HEK293T (cell line): ENCODE measurements at regions not wholly inside any gene's neighbourhood (a gene's known extent, or its start where the extent isn't known, plus 50 kb on each side); places are given as distances from the start of the nearest gene placed in this dataset.

Experiments used
- CTCF ChIA-PET: fragments of 350-600 bp; formaldehyde crosslinking; extraction: SDS; loops from one replicate; lab custom pipeline; 2021; ENCODE audit warnings: antibody characterized with exemption, inconsistent platforms; lab: Yijun Ruan, JAX
- POLR2A ChIA-PET: fragments of 350-600 bp; formaldehyde crosslinking; extraction: SDS; loops from one replicate; lab custom pipeline; 2020; ENCODE audit warnings: antibody characterized with exemption, inconsistent platforms; lab: Yijun Ruan, JAX
- DNase-seq: peaks from one replicate; pipeline ENCODE4 v3.0.0; 2012; ENCODE audit warnings: mixed read lengths; ENCODE audit errors: extremely low spot score
- ARNT ChIP-seq: fragments of 450-650 bp; IDR thresholded peaks from 2 replicates; pipeline ENCODE4 v1.6.1; 2017; ENCODE audit warnings: mild to moderate bottlenecking
- BHLHE40 ChIP-seq: fragments of 450-650 bp; IDR thresholded peaks from 2 replicates; pipeline ENCODE4 v1.6.1; 2016; ENCODE audit warnings: mild to moderate bottlenecking, moderate library complexity, borderline replicate concordance
- CTBP1 ChIP-seq: fragments of 450-650 bp; IDR thresholded peaks from 2 replicates; pipeline ENCODE4 v1.6.1; 2016; ENCODE audit warnings: borderline replicate concordance
- ELF4 ChIP-seq: fragments of 450-650 bp; IDR thresholded peaks from 2 replicates; pipeline ENCODE4 v1.6.1; 2017; ENCODE audit warnings: antibody characterized with exemption
- FOXA1 ChIP-seq: fragments of 450-650 bp; IDR thresholded peaks from 2 replicates; pipeline ENCODE4 v1.6.1; 2016; ENCODE audit warnings: mild to moderate bottlenecking
- FOXK2 ChIP-seq: fragments of 450-650 bp; IDR thresholded peaks from 2 replicates; pipeline ENCODE4 v1.6.1; 2016; ENCODE audit warnings: mild to moderate bottlenecking
- FOXM1 ChIP-seq: fragments of 450-650 bp; IDR thresholded peaks from 2 replicates; pipeline ENCODE4 v1.6.1; 2017; ENCODE audit warnings: mild to moderate bottlenecking, borderline replicate concordance
- HDGF ChIP-seq: fragments of 450-650 bp; IDR thresholded peaks from 2 replicates; pipeline ENCODE4 v1.6.1; 2017; ENCODE audit warnings: antibody characterized with exemption, borderline replicate concordance
- L3MBTL2 ChIP-seq: fragments of 450-650 bp; conservative IDR thresholded peaks from 2 replicates; pipeline ENCODE4 v1.6.1; 2016; ENCODE audit warnings: mild to moderate bottlenecking
- LEF1 ChIP-seq: fragments of 450-650 bp; IDR thresholded peaks from 2 replicates; pipeline ENCODE4 v1.6.1; 2017; ENCODE audit warnings: mild to moderate bottlenecking, borderline replicate concordance
- NFRKB ChIP-seq: fragments of 450-650 bp; IDR thresholded peaks from 2 replicates; pipeline ENCODE4 v1.6.1; 2016; ENCODE audit warnings: mild to moderate bottlenecking, moderate library complexity
- PKNOX1 ChIP-seq: fragments of 450-650 bp; IDR thresholded peaks from 2 replicates; pipeline ENCODE4 v1.6.1; 2016
- SP1 ChIP-seq: fragments of 450-650 bp; IDR thresholded peaks from 2 replicates; pipeline ENCODE4 v1.6.1; 2017
- SUZ12 ChIP-seq: fragments of 450-650 bp; IDR thresholded peaks from 2 replicates; pipeline ENCODE4 v1.6.1; 2016; ENCODE audit warnings: mild to moderate bottlenecking
- TARDBP ChIP-seq: fragments of 450-650 bp; IDR thresholded peaks from 2 replicates; pipeline ENCODE4 v1.6.1; 2016
- ZNF384 ChIP-seq: fragments of 450-650 bp; IDR thresholded peaks from 2 replicates; pipeline ENCODE4 v1.6.1; 2016

DNA sequence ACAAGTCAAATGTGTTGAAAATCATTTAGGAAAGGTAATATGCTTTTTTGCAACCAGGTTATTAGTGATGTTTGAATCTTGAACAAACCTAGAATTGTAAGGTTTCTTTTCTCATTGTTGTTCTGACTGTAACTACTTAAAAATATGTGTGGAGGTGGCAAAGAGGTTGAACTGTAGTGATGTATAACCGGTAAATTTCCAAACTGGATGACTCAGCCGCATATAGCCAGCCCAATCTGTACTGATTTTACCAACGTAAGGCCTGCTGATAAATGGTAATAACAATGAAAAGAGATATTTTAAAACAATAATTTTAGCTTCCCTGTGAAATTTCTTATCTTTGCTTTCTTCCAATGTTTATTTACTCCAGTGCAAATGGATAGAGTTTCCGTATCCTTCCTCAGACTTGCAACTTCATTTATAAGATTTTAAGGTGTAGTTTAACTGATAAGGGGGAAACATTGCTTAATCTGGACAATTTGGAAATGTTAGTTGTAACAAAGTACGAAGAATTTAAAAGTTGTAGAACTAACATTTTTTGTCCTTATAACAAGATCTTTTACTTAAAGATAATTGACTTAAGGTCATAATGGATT is 1170.4 kb upstream of the ZEB2 start:
- ChIA-PET CTCF (no interaction called here), POLR2A (no interaction called here)
- TF ChIP-seq HDGF (no peak), ELF4 (no peak), NFRKB (no peak), SUZ12 (no peak), TARDBP (no peak), FOXK2 (no peak), L3MBTL2 (no peak), SP1 (no peak), LEF1 (no peak), CTBP1 (no peak), FOXA1 (no peak), ZNF384 (no peak), PKNOX1 (no peak)
- DNase-seq = no peak

- POLR2A ChIA-PET = no interaction called here
- CTCF ChIA-PET = no interaction called here
- TF ChIP-seq NFRKB (no peak), CTBP1 (no peak), LEF1 (no peak), SP1 (no peak), TARDBP (no peak), FOXM1 (no peak), ZNF384 (no peak), ELF4 (no peak), SUZ12 (no peak), BHLHE40 (no peak), PKNOX1 (no peak)
These were observed 1169.4 kb upstream of the ZEB2 start for GRCh38 chr2:145689277-145689676.

GRCh38 chr2:145688156-145688555 is 1168.2 kb upstream of the ZEB2 start:
- DNase-seq = no peak
- CTCF ChIA-PET = no interaction called here
- TF ChIP-seq ELF4 = no peak
- TF ChIP-seq FOXK2 = no peak
- TF ChIP-seq NFRKB = no peak
- no peak for TF ChIP-seq SUZ12
- no peak for TF ChIP-seq ARNT
- TF ChIP-seq LEF1 = no peak
- no peak for TF ChIP-seq FOXM1
- no peak for TF ChIP-seq ZNF384
- TF ChIP-seq BHLHE40 = no peak
- TF ChIP-seq TARDBP = no peak
- TF ChIP-seq SP1 = no peak
- TF ChIP-seq L3MBTL2 = no peak
- POLR2A ChIA-PET = no interaction called here

More at GRCh38 chr2:145689277-145689676, 1169.4 kb upstream of the ZEB2 start:
- DNase-seq = no peak

- ChIA-PET POLR2A (no interaction called here), CTCF (no interaction called here)
- TF ChIP-seq FOXM1 (no peak), L3MBTL2 (no peak), BHLHE40 (no peak), ARNT (no peak), SP1 (no peak), NFRKB (no peak), ELF4 (no peak), FOXK2 (no peak), PKNOX1 (no peak), ZNF384 (no peak)
- DNase-seq = no peak
These were observed 1167.7 kb upstream of the ZEB2 start for GRCh38 chr2:145687442-145688134.

DNA sequence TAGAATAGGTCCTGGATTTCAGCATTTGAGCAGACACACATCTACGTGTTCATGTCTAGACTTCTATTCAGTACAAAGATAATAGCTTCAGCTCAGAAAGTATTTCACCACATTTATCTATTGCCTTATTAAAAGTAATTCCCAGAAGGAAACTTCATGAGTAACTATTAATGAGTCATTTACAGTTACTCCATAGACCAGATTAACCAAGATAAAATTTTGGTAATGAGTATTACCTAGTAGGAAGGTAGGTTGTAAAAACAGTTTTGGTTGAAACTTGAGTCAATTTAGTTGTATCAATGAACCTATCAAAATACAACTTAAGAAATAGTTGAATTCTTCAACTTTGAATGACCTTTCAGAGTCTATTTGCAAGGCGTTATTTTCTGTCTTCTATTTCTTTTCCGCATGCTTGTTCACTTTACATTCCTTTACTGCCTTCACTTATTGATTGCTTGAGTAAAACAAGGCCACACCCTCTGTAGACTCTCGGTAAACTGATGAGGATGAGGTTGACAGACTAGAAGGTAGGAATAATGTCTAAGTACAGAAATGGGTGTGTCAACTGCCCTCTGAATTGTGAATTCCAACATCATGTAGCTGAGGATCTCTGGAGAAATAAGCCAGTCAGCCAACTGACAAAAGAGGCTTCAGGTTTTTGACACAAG is 1165.6 kb upstream of the ZEB2 start:
- CTCF ChIA-PET = no interaction called here
- TF ChIP-seq FOXM1 (no peak), CTBP1 (no peak), ZNF384 (no peak), LEF1 (no peak)
- no peak for DNase-seq
- POLR2A ChIA-PET = no interaction called here

- DNase-seq = no peak
- TF ChIP-seq SP1 (no peak), ELF4 (no peak), PKNOX1 (no peak), CTBP1 (no peak), ARNT (no peak), BHLHE40 (no peak), FOXA1 (no peak), ZNF384 (no peak), LEF1 (no peak), FOXM1 (no peak), SUZ12 (no peak)
- CTCF ChIA-PET = no interaction called here
These were observed 1162.7 kb upstream of the ZEB2 start for GRCh38 chr2:145682546-145683157.

More at GRCh38 chr2:145682546-145683157, 1162.7 kb upstream of the ZEB2 start:
- POLR2A ChIA-PET = no interaction called here
